Activated gamma-delta T cell treated with anti-CD3 and anti-CD28 coated beads, Interleukin-2, amount 50 U/mL, for 16 hours (primary cell): ENCODE measurements at regions not wholly inside any gene's neighbourhood (a gene's known extent, or its start where the extent isn't known, plus 50 kb on each side); places are given as distances from the start of the nearest gene placed in this dataset.
"Not testable (repeated sequence)": the region's sequence is repeated elsewhere in the genome, so short reads cannot be mapped to it uniquely, and the experiment has no call there.

Experiments used
- DNase-seq: peaks from one replicate; pipeline ENCODE4 v3.0.0-alpha.2; 2020; ENCODE audit warnings: low read depth

- DNase-seq, result no peak
Observed at GRCh38 chr1:234840253-234840652, 230.3 kb upstream of the IRF2BP2 start.

DNA sequence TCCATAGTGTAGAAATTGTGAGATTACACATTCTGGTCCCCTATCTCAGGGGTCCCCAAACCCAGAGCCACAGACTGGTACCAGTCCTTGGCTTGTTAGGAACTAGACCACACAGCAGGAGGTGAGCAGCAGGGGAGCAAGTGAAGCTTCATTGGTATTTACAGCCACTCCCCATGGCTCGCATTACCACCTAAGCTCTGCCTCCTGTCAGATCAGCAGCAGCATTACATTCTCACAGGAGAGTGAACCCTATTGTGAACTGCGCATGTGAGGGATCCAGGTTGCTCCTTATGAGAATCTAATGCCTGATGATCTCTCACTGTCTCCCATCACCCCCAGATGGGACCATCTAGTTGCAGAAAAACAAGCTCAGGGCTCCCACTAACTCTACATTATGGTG, 229.7 kb upstream of the IRF2BP2 start:
- no peak for DNase-seq

GRCh38 chr1:234838820-234839219, 228.8 kb upstream of the IRF2BP2 start:
- no peak for DNase-seq

DNA sequence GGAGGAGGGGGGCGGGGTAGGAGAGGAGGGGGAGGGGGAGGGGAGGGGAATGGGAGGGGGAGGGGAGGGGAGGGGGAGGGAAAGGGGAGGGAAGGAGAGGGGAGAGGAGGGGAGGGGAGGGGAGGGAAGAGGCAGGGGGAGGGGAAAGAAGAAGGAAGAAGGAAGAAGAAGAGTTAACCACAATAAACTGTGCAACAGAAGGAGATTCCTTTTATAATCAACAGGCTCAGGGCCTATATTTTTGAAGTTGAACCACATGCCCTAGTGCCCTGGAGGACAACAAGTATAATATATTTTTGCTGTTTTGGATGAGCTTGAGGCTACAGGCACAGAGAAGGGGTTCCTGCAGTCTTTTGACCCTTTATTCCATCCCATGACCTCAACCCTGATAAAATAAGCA, 228.2 kb upstream of the IRF2BP2 start:
- no peak for DNase-seq

DNA sequence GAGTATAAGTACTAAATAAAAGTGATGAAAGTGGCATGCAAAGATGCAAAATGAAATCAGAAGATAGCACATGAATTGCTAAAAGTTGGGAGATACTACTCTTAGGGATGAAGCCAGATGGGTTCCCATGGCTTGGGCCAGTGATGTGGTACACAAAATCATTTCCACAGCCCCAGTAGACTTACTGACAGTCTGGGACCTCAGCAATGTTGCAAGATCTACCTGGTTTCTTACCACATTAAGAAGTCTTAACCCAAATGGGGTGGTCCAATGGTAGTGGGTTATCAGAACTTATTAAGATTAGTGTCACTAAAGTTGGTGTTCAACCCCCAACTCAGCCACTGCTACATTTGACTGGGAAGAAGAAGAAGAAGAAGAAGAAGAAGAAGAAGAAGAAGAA, 227.7 kb upstream of the IRF2BP2 start:
- no peak for DNase-seq

GRCh38 chr1:234836776-234837357, 226.9 kb upstream of the IRF2BP2 start:
- DNase-seq, result no peak

- DNase-seq, result no peak
Observed at GRCh38 chr1:234836045-234836681, 226.2 kb upstream of the IRF2BP2 start.

DNA sequence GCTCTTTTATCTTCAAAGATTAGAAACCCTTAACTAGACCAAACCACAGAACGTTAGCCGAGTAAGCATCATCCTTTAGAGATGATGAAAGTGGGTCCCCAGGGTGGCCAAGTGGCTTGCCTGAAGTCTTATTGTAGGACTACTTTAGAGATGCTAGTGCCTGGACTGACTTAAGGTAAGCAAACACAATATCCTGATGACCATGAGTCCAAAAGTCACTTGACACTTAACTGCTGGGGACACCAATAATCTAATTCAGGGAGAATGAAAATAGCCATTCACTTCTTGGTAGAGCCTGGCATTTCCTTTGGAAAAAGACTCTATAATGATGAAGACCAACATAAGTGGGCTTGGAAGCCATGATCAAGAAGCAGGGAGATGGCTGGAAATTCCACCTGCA, 225.3 kb upstream of the IRF2BP2 start:
- DNase-seq, result no peak

DNA sequence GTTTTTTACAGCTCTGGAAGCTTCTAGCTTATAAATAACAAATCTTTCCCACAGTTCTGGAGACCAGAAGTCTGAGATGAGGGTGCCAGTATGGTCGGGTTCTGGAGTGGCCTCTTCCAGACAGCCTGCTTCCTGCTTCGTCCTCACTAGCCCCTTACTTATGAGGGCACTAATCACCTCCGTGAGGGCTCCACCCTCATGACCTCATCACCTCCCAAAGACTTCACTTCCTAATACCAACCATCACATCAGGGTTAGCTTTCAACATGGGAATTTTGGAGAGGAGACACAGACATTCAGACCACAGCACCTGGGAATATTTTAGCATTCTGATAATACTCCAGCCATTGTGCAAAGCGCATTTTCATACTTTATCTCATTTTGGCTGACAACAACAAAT, 223.7 kb upstream of the IRF2BP2 start:
- DNase-seq, result no peak

DNA sequence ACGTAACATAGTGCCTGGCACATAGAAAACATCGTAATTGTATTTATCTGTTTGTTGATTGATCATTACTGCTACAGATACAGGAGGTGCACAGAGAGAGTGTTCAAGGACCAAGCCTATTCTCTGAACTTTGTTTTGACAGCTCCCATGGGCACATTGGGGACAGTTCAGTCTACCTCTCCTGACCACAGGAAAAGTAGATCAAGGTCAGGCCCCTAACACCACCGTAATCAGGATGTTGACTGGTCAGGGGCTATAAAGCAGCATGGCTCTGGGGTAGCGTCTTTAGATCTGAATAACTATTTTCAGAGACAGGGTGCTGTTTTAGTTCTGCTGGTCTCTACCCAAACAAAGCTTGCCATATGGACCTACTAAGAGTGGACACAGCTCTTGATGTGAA, 223.1 kb upstream of the IRF2BP2 start:
- no peak for DNase-seq

- DNase-seq, result no peak
Observed at GRCh38 chr1:234827656-234828055, 217.7 kb upstream of the IRF2BP2 start.

GRCh38 chr1:234827181-234827580, 217.2 kb upstream of the IRF2BP2 start:
- no peak for DNase-seq

- no peak for DNase-seq
Observed at GRCh38 chr1:234826352-234826751, 216.4 kb upstream of the IRF2BP2 start.

DNA sequence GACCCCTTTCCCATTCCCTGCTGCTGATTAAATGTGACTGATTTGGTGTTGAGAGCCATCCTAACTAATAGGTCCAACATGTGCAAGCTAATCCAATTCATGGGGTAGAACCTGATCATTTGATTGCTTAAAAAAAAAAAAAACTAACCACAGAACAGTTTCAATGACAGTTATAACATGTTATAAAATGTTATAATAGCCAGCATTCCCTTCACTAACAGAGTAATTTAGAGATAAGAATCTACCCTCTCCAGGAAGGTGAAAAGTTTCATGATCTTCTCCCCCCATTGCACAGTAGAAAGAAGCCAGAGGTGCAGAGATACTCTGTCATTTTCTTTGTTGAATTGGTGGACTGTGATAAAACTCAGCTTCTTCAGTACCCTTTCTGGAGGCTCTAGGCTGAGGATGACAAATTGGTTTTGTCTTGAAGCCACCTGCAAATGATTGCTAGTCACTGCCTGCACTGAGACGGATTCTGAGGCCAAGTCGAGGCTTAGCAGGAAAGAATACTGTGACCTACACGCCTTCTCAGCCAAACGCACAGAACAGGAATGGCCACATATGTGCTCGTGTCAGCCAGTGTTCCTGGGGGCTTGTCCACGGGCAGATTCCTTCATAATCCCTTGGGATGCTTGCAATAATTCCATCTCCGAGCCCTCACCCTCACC, 215.7 kb upstream of the IRF2BP2 start:
- no peak for DNase-seq

DNA sequence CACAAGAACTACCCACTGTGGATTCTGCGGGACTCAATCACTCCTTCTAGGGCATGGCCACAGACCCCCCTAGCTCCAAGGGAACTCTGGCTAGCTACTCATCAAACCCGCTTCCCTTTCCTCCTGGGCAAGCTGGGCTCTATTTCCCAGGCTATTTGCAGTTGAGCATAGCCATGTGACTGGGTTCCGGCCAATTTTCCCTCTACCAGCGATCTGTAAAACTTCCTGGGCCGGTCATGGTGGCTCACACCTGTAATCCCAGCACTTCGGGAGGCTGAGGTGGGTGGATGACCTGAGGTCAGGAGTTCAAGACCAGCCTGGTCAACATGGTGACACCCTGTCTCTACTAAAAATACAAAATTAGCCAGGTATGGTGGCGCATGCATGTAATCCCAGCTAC, 214.9 kb upstream of the IRF2BP2 start:
- DNase-seq, result not testable (repeated sequence)

DNA sequence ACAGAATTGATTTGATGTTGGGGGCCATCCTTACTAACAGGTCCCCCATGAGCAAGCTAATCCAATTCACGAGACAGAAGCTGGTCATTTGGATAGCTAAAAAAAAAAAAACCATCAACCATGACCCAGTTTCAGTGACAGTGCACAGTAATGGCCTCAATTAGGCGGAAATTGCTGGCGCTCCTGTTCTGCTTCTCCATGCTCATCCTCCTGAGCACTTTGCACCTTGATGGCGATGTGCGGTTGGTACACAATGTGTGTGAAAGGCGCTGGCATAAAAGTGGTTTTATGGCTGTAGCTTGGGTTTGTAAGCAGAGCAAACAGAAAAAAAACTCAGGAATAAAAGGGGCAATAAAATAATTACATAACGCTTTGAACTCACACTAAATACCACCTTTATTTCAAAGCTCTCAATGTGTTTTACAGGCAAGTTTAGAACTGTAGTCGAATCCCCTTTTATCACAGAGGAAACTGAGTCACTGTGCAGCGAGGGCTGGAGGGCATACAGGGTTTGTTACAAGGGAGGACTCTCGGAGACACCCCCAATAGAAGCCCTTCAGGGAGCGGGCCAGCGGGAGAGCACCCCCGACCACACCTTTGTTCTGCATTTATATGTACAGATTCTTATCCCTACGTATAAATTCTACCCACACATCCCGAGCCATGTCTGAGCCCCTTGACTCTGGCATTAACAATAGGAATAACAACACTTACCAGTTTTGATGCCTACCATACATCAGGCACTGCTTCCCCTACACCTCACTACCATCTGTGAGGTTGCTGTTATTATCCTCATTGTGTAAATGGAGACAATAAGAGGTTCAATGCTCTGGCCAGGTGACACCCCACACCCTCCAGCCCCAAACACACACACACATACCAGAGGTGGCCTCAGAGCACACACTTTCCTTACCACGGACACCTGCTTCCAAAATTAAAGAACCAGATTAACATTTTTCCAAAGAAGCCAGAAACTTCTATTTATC, 213.5 kb upstream of the IRF2BP2 start:
- no peak for DNase-seq

DNA sequence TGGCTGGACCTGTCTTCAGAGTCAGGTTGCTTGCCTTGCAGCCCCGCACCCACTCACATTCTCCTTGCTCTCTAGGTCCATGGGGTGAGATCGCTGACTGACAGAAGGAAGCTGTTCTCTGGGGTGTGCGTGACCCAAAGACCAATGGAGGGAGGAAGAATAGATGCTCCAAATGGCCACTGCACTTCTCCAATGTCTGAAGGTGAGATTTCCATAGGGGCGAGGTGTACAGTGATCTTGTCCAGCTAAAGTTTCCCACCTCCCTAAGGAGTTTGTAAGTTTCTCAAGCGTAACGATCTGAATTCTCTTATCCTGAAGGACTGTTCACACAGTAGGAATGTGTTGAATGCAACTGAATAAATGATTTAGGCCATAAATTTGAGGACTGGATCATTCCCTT, 211.9 kb upstream of the IRF2BP2 start:
- no peak for DNase-seq

GRCh38 chr1:234820597-234820996, 210.6 kb upstream of the IRF2BP2 start:
- no peak for DNase-seq

DNA sequence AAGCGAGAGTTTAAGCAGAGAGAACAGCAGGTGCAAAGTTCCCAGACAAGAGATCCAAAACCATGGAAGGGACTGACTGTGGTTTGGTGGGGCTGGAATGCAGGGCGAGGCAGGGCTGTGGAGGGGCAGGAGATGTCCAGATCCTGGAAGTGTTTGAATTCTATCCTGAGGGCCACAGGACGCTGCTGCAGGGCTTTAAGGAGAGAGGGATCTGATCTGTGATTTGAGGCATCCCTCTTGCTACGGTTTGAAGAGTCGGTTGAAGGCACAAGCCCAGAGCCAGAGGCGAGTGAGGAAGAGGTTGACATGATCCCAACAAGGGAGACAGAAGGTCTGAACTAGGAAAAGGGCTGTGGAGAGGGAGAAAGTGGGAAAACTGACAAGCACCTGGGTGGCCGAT, 209.9 kb upstream of the IRF2BP2 start:
- not testable (repeated sequence) for DNase-seq

DNA sequence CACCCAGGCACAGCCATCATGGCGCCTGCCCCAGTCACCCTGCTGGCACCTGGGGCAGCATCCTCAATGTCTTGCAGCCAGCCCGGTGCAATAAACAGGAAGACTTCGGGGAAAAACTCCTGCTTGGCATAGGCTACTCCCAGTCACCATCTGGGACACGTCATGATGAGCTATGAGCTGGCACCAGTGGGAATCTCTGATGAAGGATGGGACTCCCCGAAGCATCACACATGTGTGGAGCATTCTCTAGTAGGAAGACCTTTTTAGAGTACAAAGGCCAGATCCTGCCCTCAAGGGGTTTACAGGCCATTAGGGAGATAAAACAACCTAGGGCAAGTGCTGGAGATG, 208.0 kb upstream of the IRF2BP2 start:
- DNase-seq, result not testable (repeated sequence)

- not testable (repeated sequence) for DNase-seq
Observed at GRCh38 chr1:234817313-234818039, 207.5 kb upstream of the IRF2BP2 start.

GRCh38 chr1:234816864-234817263, 206.9 kb upstream of the IRF2BP2 start:
- not testable (repeated sequence) for DNase-seq
